HepG2 (cell line): ENCODE measurements at regions not wholly inside any gene's neighbourhood (a gene's known extent, or its start where the extent isn't known, plus 50 kb on each side); places are given as distances from the start of the nearest gene placed in this dataset.

Experiments
- ATAC-seq: fragments of 200-7000 bp; cut with Tn5 transposase; 3 replicates; pipeline ENCODE4 v1.9.1; 2020; ENCODE audit warnings: mild to moderate bottlenecking, moderate library complexity
- BruUV-seq: library from RNA; stranded (reverse); fragments of 400-500 nt; replicated peaks from 2 replicates; lab custom pipeline; 2021; lab: Mats Ljungman, UMichigan
- CTCF ChIA-PET: fragments of 300-600 bp; formaldehyde crosslinking; extraction: SDS; loops from one replicate; lab custom pipeline; 2021; ENCODE audit warnings: low total read pairs, inconsistent platforms, low intra/inter-chr PET ratio; lab: Yijun Ruan, JAX
- POLR2A ChIA-PET: fragments of 350-600 bp; sonication (Branson Sonifier 250); formaldehyde crosslinking; loops from one replicate; lab custom pipeline; 2020; ENCODE audit warnings: antibody characterized with exemption, inconsistent platforms; lab: Yijun Ruan, JAX
- DNase-seq: peaks from one replicate; pipeline ENCODE4 v3.0.0-alpha.2; 2015; ENCODE audit warnings: low spot score
- FAIRE-seq: peaks from 3 replicates; lab custom pipeline; 2011; peaks lifted over from hg19 to GRCh38; lab: Jason Lieb, UNC
- H2AFZ ChIP-seq: one replicate; pipeline ENCODE4 v1.6.1; 2011; ENCODE audit warnings: low read length, inconsistent platforms
- H3K27ac ChIP-seq: fragments of 300-600 bp; 3 replicates; pipeline ENCODE4 v1.8.0; 2011; ENCODE audit warnings: mixed run types, mild to moderate bottlenecking, mixed read lengths, low read length, inconsistent platforms; ENCODE audit not compliant: insufficient read depth; ENCODE audit errors: extremely low read length
- H3K27me3 ChIP-seq, 2 experiments: fragments of 200-600 bp in 1 of 2; 2 replicates in 1 of 2; 3 replicates in 1 of 2; pipeline versions ENCODE4 v1.6.0 to v1.8.0; 2011; ENCODE audit warnings: low read length in 2 of 2, mild to moderate bottlenecking in 2 of 2, moderate library complexity in 2 of 2, inconsistent platforms in 1 of 2; ENCODE audit not compliant: insufficient read depth in 2 of 2, control insufficient read depth in 1 of 2
- H3K36me3 ChIP-seq, 2 experiments: fragments of 200-600 bp in 1 of 2; replicated peaks in 1 of 2; 2 replicates in 1 of 2; 3 replicates in 1 of 2; pipeline versions ENCODE4 v1.5.1 to v1.8.0; 2011; ENCODE audit warnings: low read length in 2 of 2, inconsistent platforms in 1 of 2; ENCODE audit not compliant: insufficient read depth in 2 of 2, control insufficient read depth in 1 of 2
- H3K4me1 ChIP-seq: 2 replicates; pipeline ENCODE4 v1.5.1; 2012; ENCODE audit warnings: low read length, inconsistent platforms; ENCODE audit not compliant: insufficient read depth
- H3K4me2 ChIP-seq: 2 replicates; pipeline ENCODE4 v1.6.0; 2011; ENCODE audit warnings: low read depth, low read length, inconsistent platforms
- H3K4me3 ChIP-seq, 3 experiments: fragments of 200-600 bp in 1 of 3; sonication (generic), shearing (Covaris generic) in 1 of 3; replicated peaks in 1 of 3; 2 replicates each; pipeline ENCODE4 v1.5.1; 2011 to 2016; ENCODE audit warnings: low read length in 3 of 3, inconsistent platforms in 2 of 3, low read depth in 2 of 3, mild to moderate bottlenecking in 2 of 3, control low read depth in 1 of 3, mixed read lengths in 1 of 3; ENCODE audit not compliant: insufficient read depth in 1 of 3
- H3K79me2 ChIP-seq: one replicate; pipeline ENCODE4 v1.6.1; 2011; ENCODE audit warnings: low read length, inconsistent platforms; ENCODE audit not compliant: insufficient read depth
- H3K9ac ChIP-seq: 2 replicates; pipeline ENCODE4 v1.6.0; 2011; ENCODE audit warnings: mild to moderate bottlenecking, low read depth, low read length, inconsistent platforms; ENCODE audit not compliant: insufficient read depth
- H3K9me3 ChIP-seq: 2 replicates; pipeline ENCODE4 v1.5.1; 2012; ENCODE audit warnings: mild to moderate bottlenecking, low read length
- H4K20me1 ChIP-seq: 2 replicates; pipeline ENCODE4 v1.6.0; 2011; ENCODE audit warnings: inconsistent platforms, mild to moderate bottlenecking, low read length, moderate library complexity; ENCODE audit not compliant: insufficient read depth
- FOXA1 ChIP-seq, 2 experiments: fragments of 450-650 bp in 1 of 2; sonication (generic) in 1 of 2; formaldehyde crosslinking in 1 of 2; IDR thresholded peaks; 2 replicates each; pipeline versions ENCODE4 v1.4.0 to v1.6.1; 2016 to 2020; ENCODE audit warnings: missing genetic modification reagents in 1 of 2
- HNF4A ChIP-seq: sonication (generic); formaldehyde crosslinking; IDR thresholded peaks from 2 replicates; pipeline ENCODE4 v1.4.0; 2020; ENCODE audit warnings: missing genetic modification reagents
- SOX13 ChIP-seq, 3 experiments: fragments of 450-650 bp in 1 of 3; sonication (generic) in 1 of 3; formaldehyde crosslinking in 1 of 3; IDR thresholded peaks in 2 of 3; conservative IDR thresholded peaks in 1 of 3; 2 replicates each; pipeline versions ENCODE4 v1.5.0 to v1.6.1; 2016 to 2020; ENCODE audit warnings: antibody characterized with exemption in 1 of 3, mild to moderate bottlenecking in 1 of 3, missing compliant biosample characterization in 1 of 3, missing genetic modification reagents in 1 of 3, moderate library complexity in 1 of 3
- SOX5 ChIP-seq: IDR thresholded peaks from 2 replicates; pipeline ENCODE4 v1.6.1; 2016; ENCODE audit warnings: borderline replicate concordance
- ZNF292 ChIP-seq: sonication (generic); formaldehyde crosslinking; IDR thresholded peaks from 2 replicates; pipeline ENCODE4 v1.8.1; 2022; ENCODE audit warnings: mild to moderate bottlenecking, low read depth, missing genetic modification reagents, borderline replicate concordance
- ZNF33A ChIP-seq: sonication (generic); formaldehyde crosslinking; IDR thresholded peaks from 2 replicates; pipeline ENCODE4 v1.5.1; 2020; ENCODE audit warnings: missing genetic modification reagents, mild to moderate bottlenecking, moderate library complexity, borderline replicate concordance
- ZNF557 ChIP-seq: sonication (generic); formaldehyde crosslinking; IDR thresholded peaks from 2 replicates; pipeline ENCODE4 v1.4.0; 2020; ENCODE audit warnings: missing genetic modification reagents
- WGBS: methylation state at CpG from one replicate; pipeline ENCODE4 v1.1.6; 2017; ENCODE audit warnings: low lambda C conversion rate; 5-methylcytosine and 5-hydroxymethylcytosine counted together
- in situ Hi-C: cut with HindIII; loops from 2 replicates; pipeline ENCODE4 v1.10.0; 2017; ENCODE audit warnings: low pct_unique_long_range_greater_than_20kb; ENCODE audit not compliant: extremely low pct_ligation_motif_present
- intact Hi-C: fragments of 100-400 bp; cut with micrococcal nuclease; formaldehyde crosslinking; loops from one replicate; pipeline ENCODE4 v1.10.0; 2022; ENCODE audit not compliant: unreplicated experiment
- TF ChIP-seq, protein P1 (sequence below): sonication (generic); formaldehyde crosslinking; conservative IDR thresholded peaks from 2 replicates; pipeline ENCODE4 v1.4.0; 2020; ENCODE audit warnings: mild to moderate bottlenecking, missing genetic modification reagents, moderate library complexity

GRCh38 chr19:23525276-23525852, 130.1 kb upstream of the ZNF91 start:
- BruUV-seq = no TSS peak
- 31% methylated on average over 2 of the region's 2 CpGs for WGBS
- Histone ChIP-seq H3K27me3 (no peaks in the 10 kb centered on the region), H4K20me1 (no peaks in the 10 kb centered on the region), H3K4me3 (no peak overlapping the region), H2AFZ (no peak overlapping the region), H3K4me2 (no peak overlapping the region), H3K27ac (no peak overlapping the region), H3K79me2 (no peaks in the 10 kb centered on the region), H3K9me3 (peaks cover 99% of the 10 kb centered on the region), H3K4me1 (no peaks in the 10 kb centered on the region), H3K9ac (no peak overlapping the region), H3K36me3 (no peaks in the 10 kb centered on the region)
- intact Hi-C loops (no loop called here), in situ Hi-C loops (no loop called here)
- DNase-seq (peak; percentile 9), ATAC-seq (peak; percentile 48), FAIRE-seq (no peak)
- TF ChIP-seq ZNF33A = no peak
- TF ChIP-seq, protein P1, sequence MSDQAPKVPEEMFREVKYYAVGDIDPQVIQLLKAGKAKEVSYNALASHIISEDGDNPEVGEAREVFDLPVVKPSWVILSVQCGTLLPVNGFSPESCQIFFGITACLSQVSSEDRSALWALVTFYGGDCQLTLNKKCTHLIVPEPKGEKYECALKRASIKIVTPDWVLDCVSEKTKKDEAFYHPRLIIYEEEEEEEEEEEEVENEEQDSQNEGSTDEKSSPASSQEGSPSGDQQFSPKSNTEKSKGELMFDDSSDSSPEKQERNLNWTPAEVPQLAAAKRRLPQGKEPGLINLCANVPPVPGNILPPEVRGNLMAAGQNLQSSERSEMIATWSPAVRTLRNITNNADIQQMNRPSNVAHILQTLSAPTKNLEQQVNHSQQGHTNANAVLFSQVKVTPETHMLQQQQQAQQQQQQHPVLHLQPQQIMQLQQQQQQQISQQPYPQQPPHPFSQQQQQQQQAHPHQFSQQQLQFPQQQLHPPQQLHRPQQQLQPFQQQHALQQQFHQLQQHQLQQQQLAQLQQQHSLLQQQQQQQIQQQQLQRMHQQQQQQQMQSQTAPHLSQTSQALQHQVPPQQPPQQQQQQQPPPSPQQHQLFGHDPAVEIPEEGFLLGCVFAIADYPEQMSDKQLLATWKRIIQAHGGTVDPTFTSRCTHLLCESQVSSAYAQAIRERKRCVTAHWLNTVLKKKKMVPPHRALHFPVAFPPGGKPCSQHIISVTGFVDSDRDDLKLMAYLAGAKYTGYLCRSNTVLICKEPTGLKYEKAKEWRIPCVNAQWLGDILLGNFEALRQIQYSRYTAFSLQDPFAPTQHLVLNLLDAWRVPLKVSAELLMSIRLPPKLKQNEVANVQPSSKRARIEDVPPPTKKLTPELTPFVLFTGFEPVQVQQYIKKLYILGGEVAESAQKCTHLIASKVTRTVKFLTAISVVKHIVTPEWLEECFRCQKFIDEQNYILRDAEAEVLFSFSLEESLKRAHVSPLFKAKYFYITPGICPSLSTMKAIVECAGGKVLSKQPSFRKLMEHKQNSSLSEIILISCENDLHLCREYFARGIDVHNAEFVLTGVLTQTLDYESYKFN (CRISPR knock-in tag) = 0 out of 2 replicates have a peak, but pooled peaks have one; percentile 16
- peak; percentile 16; the same call in 1 of the 2 replicates for TF ChIP-seq SOX5
- no peak for TF ChIP-seq ZNF557
- TF ChIP-seq HNF4A (CRISPR knock-in tag) = peak; percentile 26; the same call in 1 of the 2 replicates
- TF ChIP-seq FOXA1 (IDR thresholded peaks at IDR 0.05) = no peak
- TF ChIP-seq FOXA1 (CRISPR knock-in tag; IDR thresholded peaks at IDR 0.05) = peak; percentile 41; the same call in 1 of the 2 replicates
- no peak for TF ChIP-seq SOX13 (IDR thresholded peaks at IDR 0.05)
- TF ChIP-seq SOX13 (CRISPR knock-in tag; conservative IDR thresholded peaks at IDR 0.05 in 1 of 2, IDR thresholded peaks at IDR 0.05 in 1 of 2) = peak in 1 of 2 experiments; percentile 42; a peak in 2 of 4 replicates
- no peak for TF ChIP-seq ZNF292 (CRISPR knock-in tag)
- POLR2A ChIA-PET = no interaction called here
- CTCF ChIA-PET = no interaction called here
